ENCODE measurements at regions not wholly inside any gene's neighbourhood (a gene's known extent, or its start where the extent isn't known, plus 50 kb on each side); places are given as distances from the start of the nearest gene placed in this dataset.

GRCh38 chr2:215613280-215613679 lies 177.4 kb upstream of the FN1 start:
- TF ChIP-seq CTCF (IDR thresholded peaks at IDR 0.05; ENCODE audit: control extremely low read depth in 1 of 3, insufficient read depth in 1 of 3, low read depth in 1 of 3, low read length in 3 of 3) (no peak), CREB1 (IDR thresholded peaks at IDR 0.05) (no peak), TEAD4 (IDR thresholded peaks at IDR 0.05; ENCODE audit: low read depth, low read length) (peak; percentile 45; the same call in 1 of the 2 replicates), EZH2 (IDR thresholded peaks at IDR 0.05; ENCODE audit: low read depth, low read length, severe bottlenecking) (no peak), USF2 (IDR thresholded peaks at IDR 0.05; ENCODE audit: low read length) (no peak), POLR2A (IDR thresholded peaks at IDR 0.05; ENCODE audit: control extremely low read depth in 1 of 2, low read depth in 2 of 2, low read length in 2 of 2) (no peak), CHD2 (IDR thresholded peaks at IDR 0.05; ENCODE audit: low read length) (no peak), CTBP2 (IDR thresholded peaks at IDR 0.05; ENCODE audit: borderline replicate concordance, insufficient read depth, insufficient read length, low read length) (no peak), POLR2AphosphoS5 (IDR thresholded peaks at IDR 0.05; ENCODE audit: low read depth, low read length) (no peak)

All from H1 (cell line).